Left lung (tissue), 4 donors: ENCODE measurements at regions not wholly inside any gene's neighbourhood (a gene's known extent, or its start where the extent isn't known, plus 50 kb on each side); places are given as distances from the start of the nearest gene placed in this dataset.

Experiments used
- ATAC-seq: fragments of 200-7000 bp; cut with Tn5 transposase; one replicate; pipeline ENCODE4 v1.9.1; 2020; ENCODE audit warnings: moderate library complexity
- DNase-seq, 4 donors: peaks; one replicate each; pipeline ENCODE4 v3.0.0-alpha.2; 2013 to 2020
- H3K27ac ChIP-seq, 2 donors: fragments of 200-600 bp; sonication (generic) in 1 of 2; one replicate each; pipeline versions ENCODE4 v1.5.0 to v1.8.0; 2020 to 2021
- H3K27me3 ChIP-seq, 2 donors: fragments of 200-600 bp; sonication (generic) in 1 of 2; one replicate each; pipeline versions ENCODE4 v1.5.0 to v1.8.0; 2020 to 2021
- H3K36me3 ChIP-seq, 2 donors: fragments of 200-600 bp; sonication (generic) in 1 of 2; one replicate each; pipeline versions ENCODE4 v1.5.0 to v1.8.0; 2020 to 2021
- H3K4me1 ChIP-seq, 2 donors: fragments of 200-600 bp; one replicate each; pipeline ENCODE4 v1.8.0; 2021
- H3K4me3 ChIP-seq, 2 donors: fragments of 200-600 bp; sonication (generic) in 1 of 2; one replicate each; pipeline versions ENCODE4 v1.5.0 to v1.8.0; 2020 to 2021; ENCODE audit warnings: mild to moderate bottlenecking in 1 of 2
- H3K9me3 ChIP-seq, 2 donors: fragments of 200-600 bp; sonication (generic) in 1 of 2; one replicate each; pipeline versions ENCODE4 v1.5.0 to v1.8.0; 2020 to 2021
- CTCF ChIP-seq, 2 donors: fragments of 200-600 bp; sonication (generic) in 1 of 2; IDR thresholded peaks; one replicate each; pipeline versions ENCODE4 v1.5.0 to v1.8.0; 2021; ENCODE audit warnings: antibody characterized with exemption in 2 of 2
- intact Hi-C, 2 donors: fragments of 100-400 bp; cut with DNase I; formaldehyde crosslinking; loops; one replicate each; pipeline versions ENCODE4 v1.11.2 to v1.14.2; 2022
- donor health status: DM: no; HTN: yes; CAD: no.
- donor health status: DM: no; HTN: no; CAD: no.

- TF ChIP-seq CTCF (IDR thresholded peaks at IDR 0.05): no peak
- H3K27me3 ChIP-seq: no peaks in the 10 kb centered on the region
- H3K4me1 ChIP-seq: no peaks in the 10 kb centered on the region
- intact Hi-C loops: no loop called here
- DNase-seq (no peak), ATAC-seq (no peak)
- H3K36me3 ChIP-seq: no peaks in the 10 kb centered on the region
- H3K9me3 ChIP-seq: no peaks in the 10 kb centered on the region
- no peak overlapping the region for H3K4me3 ChIP-seq
- H3K27ac ChIP-seq: no peak overlapping the region
Measured at GRCh38 chr15:62611002-62611401, 431.5 kb upstream of the TPM1 start.

GRCh38 chr15:62612183-62612733, 430.3 kb upstream of the TPM1 start:
- Histone ChIP-seq H3K9me3 (no peaks in the 10 kb centered on the region), H3K4me1 (no peaks in the 10 kb centered on the region), H3K27me3 (no peaks in the 10 kb centered on the region), H3K27ac (no peak overlapping the region), H3K4me3 (no peak overlapping the region), H3K36me3 (no peaks in the 10 kb centered on the region)
- DNase-seq (no peak), ATAC-seq (no peak)
- TF ChIP-seq CTCF (IDR thresholded peaks at IDR 0.05): no peak
- intact Hi-C loops: no loop called here

GRCh38 chr15:62612771-62613170, 429.8 kb upstream of the TPM1 start:
- Histone ChIP-seq H3K4me3 (no peak overlapping the region), H3K36me3 (no peaks in the 10 kb centered on the region), H3K4me1 (no peaks in the 10 kb centered on the region), H3K27me3 (no peaks in the 10 kb centered on the region), H3K9me3 (no peaks in the 10 kb centered on the region), H3K27ac (no peak overlapping the region)
- intact Hi-C loops: no loop called here
- no peak for ATAC-seq
- DNase-seq: no peak
- no peak for TF ChIP-seq CTCF (IDR thresholded peaks at IDR 0.05)

- H3K36me3 ChIP-seq: no peaks in the 10 kb centered on the region
- no peak for TF ChIP-seq CTCF (IDR thresholded peaks at IDR 0.05)
- H3K27me3 ChIP-seq: no peaks in the 10 kb centered on the region
- ATAC-seq (no peak), DNase-seq (no peak)
- H3K9me3 ChIP-seq: no peaks in the 10 kb centered on the region
- intact Hi-C loops: no loop called here
- no peak overlapping the region for H3K4me3 ChIP-seq
- no peak overlapping the region for H3K27ac ChIP-seq
- no peaks in the 10 kb centered on the region for H3K4me1 ChIP-seq
Measured at GRCh38 chr15:62616746-62617145, 425.8 kb upstream of the TPM1 start.

- Histone ChIP-seq H3K27me3 (no peaks in the 10 kb centered on the region), H3K9me3 (no peaks in the 10 kb centered on the region), H3K4me1 (no peaks in the 10 kb centered on the region), H3K27ac (no peak overlapping the region), H3K4me3 (no peak overlapping the region), H3K36me3 (no peaks in the 10 kb centered on the region)
- DNase-seq (no peak), ATAC-seq (no peak)
- TF ChIP-seq CTCF (IDR thresholded peaks at IDR 0.05): no peak
- intact Hi-C loops: no loop called here
Measured at GRCh38 chr15:62617741-62618140, 424.8 kb upstream of the TPM1 start.
